MM.1S (cell line): ENCODE measurements at regions not wholly inside any gene's neighbourhood (a gene's known extent, or its start where the extent isn't known, plus 50 kb on each side); places are given as distances from the start of the nearest gene placed in this dataset.

Experiments
- DNase-seq: peaks from one replicate; pipeline ENCODE4 v3.0.0-alpha.2; 2015
- H2AFZ ChIP-seq: fragments of 300-600 bp; sonication (generic); 2 replicates; pipeline ENCODE4 v1.6.0; 2016; ENCODE audit warnings: antibody characterized with exemption, low read length
- H3F3A ChIP-seq: fragments of 300-600 bp; sonication (generic); 2 replicates; pipeline ENCODE4 v1.6.1; 2016; ENCODE audit warnings: mild to moderate bottlenecking, antibody characterized with exemption, low read length, moderate library complexity, mixed read lengths; ENCODE audit not compliant: insufficient read depth
- H3K27ac ChIP-seq: fragments of 300-600 bp; sonication (generic); 2 replicates; pipeline ENCODE4 v1.5.1; 2016; ENCODE audit warnings: mild to moderate bottlenecking, low read length
- H3K27me3 ChIP-seq: fragments of 300-600 bp; sonication (generic); replicated peaks from 2 replicates; pipeline ENCODE4 v1.6.0; 2016; ENCODE audit warnings: low read length; ENCODE audit not compliant: insufficient read depth
- H3K36me3 ChIP-seq: fragments of 300-600 bp; sonication (generic); replicated peaks from 2 replicates; pipeline ENCODE4 v1.6.1; 2016; ENCODE audit warnings: mild to moderate bottlenecking, low read length, mixed read lengths; ENCODE audit not compliant: insufficient read depth
- H3K4me1 ChIP-seq: fragments of 300-600 bp; sonication (generic); 2 replicates; pipeline ENCODE4 v1.6.1; 2016; ENCODE audit warnings: low read length, mixed read lengths
- H3K4me2 ChIP-seq: fragments of 300-600 bp; sonication (generic); 2 replicates; pipeline ENCODE4 v1.6.0; 2016; ENCODE audit warnings: low read depth, low read length
- H3K4me3 ChIP-seq: fragments of 300-600 bp; sonication (generic); 2 replicates; pipeline ENCODE4 v1.5.1; 2016; ENCODE audit warnings: low read length, mixed read lengths
- H3K79me2 ChIP-seq: fragments of 300-600 bp; sonication (generic); 2 replicates; pipeline ENCODE4 v1.6.1; 2016; ENCODE audit warnings: mixed run types, low read length, mixed read lengths
- H3K9ac ChIP-seq: fragments of 300-600 bp; sonication (generic); 2 replicates; pipeline ENCODE4 v1.6.1; 2016; ENCODE audit warnings: low read length, mixed read lengths
- H3K9me2 ChIP-seq: fragments of 300-600 bp; sonication (generic); replicated peaks from 2 replicates; pipeline ENCODE4 v1.6.1; 2016; ENCODE audit warnings: mild to moderate bottlenecking, low read length, mixed read lengths; ENCODE audit not compliant: insufficient read depth
- H3K9me3 ChIP-seq: fragments of 300-600 bp; sonication (generic); replicated peaks from 2 replicates; pipeline ENCODE4 v1.6.1; 2016; ENCODE audit warnings: mild to moderate bottlenecking, low read length, mixed read lengths; ENCODE audit not compliant: insufficient read depth
- H4K20me1 ChIP-seq: fragments of 300-600 bp; sonication (generic); 2 replicates; pipeline ENCODE4 v1.6.1; 2016; ENCODE audit warnings: mild to moderate bottlenecking, low read length, moderate library complexity, mixed read lengths; ENCODE audit not compliant: insufficient read depth
- CTCF ChIP-seq: fragments of 300-600 bp; sonication (generic); IDR thresholded peaks from 2 replicates; pipeline ENCODE4 v1.5.1; 2016; ENCODE audit warnings: antibody characterized with exemption, low read length, mixed read lengths
- EZH2 ChIP-seq: fragments of 300-600 bp; sonication (generic); optimal IDR thresholded peaks from 2 replicates; pipeline ENCODE3; 2017; ENCODE audit warnings: low read depth, mild to moderate bottlenecking, antibody characterized with exemption, low read length, mixed read lengths
- EZH2phosphoT487 ChIP-seq: fragments of 300-600 bp; sonication (generic); IDR thresholded peaks from 2 replicates; pipeline ENCODE4 v1.6.1; 2018; ENCODE audit warnings: antibody characterized with exemption, low read length

GRCh38 chr4:72924814-72925213, 144.7 kb downstream of the COX18 start:
- no peak overlapping the region for H3K9ac ChIP-seq
- no peaks in the 10 kb centered on the region for H4K20me1 ChIP-seq
- H2AFZ ChIP-seq: no peak overlapping the region
- no peak for DNase-seq
- H3K27ac ChIP-seq: no peak overlapping the region
- no peaks in the 10 kb centered on the region for H3K36me3 ChIP-seq
- H3K9me2 ChIP-seq: no peaks in the 10 kb centered on the region
- no peaks in the 10 kb centered on the region for H3K79me2 ChIP-seq
- TF ChIP-seq EZH2: no peak
- no peak for TF ChIP-seq EZH2phosphoT487
- no peak for TF ChIP-seq CTCF
- H3K4me2 ChIP-seq: no peak overlapping the region
- H3K9me3 ChIP-seq: no peaks in the 10 kb centered on the region
- H3F3A ChIP-seq: no peaks in the 10 kb centered on the region
- H3K27me3 ChIP-seq: no peaks in the 10 kb centered on the region
- H3K4me1 ChIP-seq: no peaks in the 10 kb centered on the region
- H3K4me3 ChIP-seq: no peak overlapping the region

DNA sequence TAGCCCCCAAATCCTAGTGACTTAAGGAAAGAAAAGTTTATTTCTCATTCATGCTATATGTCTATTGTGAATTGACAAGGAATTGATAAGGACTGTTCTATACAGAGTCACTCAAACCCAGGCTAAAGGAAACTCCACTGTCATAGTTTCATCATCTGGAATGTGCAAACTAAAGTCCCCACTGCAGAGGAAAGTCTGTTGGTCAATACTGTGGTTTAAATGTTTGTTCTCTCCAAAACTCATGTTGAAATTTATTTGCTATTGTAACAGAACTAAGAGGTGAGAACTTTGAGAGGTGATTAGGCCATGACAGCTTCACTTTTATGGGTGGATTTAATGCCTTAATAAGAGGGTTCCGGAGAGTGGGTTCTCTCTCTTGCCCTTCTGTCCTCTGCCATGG, 149.6 kb downstream of the COX18 start:
- no peaks in the 10 kb centered on the region for H3K36me3 ChIP-seq

GRCh38 chr4:72919464-72919863, 150.1 kb downstream of the COX18 start:
- TF ChIP-seq EZH2phosphoT487 (no peak), CTCF (no peak), EZH2 (no peak)
- Histone ChIP-seq H3K4me3 (no peak overlapping the region), H3K4me1 (no peaks in the 10 kb centered on the region), H4K20me1 (no peaks in the 10 kb centered on the region), H3K4me2 (no peak overlapping the region), H3F3A (no peaks in the 10 kb centered on the region), H3K79me2 (no peaks in the 10 kb centered on the region), H3K36me3 (no peaks in the 10 kb centered on the region), H3K9me2 (no peaks in the 10 kb centered on the region), H3K9me3 (no peaks in the 10 kb centered on the region), H3K27ac (no peak overlapping the region), H3K27me3 (no peaks in the 10 kb centered on the region), H2AFZ (no peak overlapping the region), H3K9ac (no peak overlapping the region)
- DNase-seq: no peak

More for the DNA sequence above, 149.6 kb downstream of the COX18 start:
- Histone ChIP-seq H3K9me3 (no peaks in the 10 kb centered on the region), H3K4me1 (no peaks in the 10 kb centered on the region), H3K4me3 (no peak overlapping the region), H3K79me2 (no peaks in the 10 kb centered on the region), H3K9me2 (no peaks in the 10 kb centered on the region), H3K4me2 (no peak overlapping the region), H2AFZ (no peak overlapping the region), H3K9ac (no peak overlapping the region), H3K27ac (no peak overlapping the region), H3K27me3 (no peaks in the 10 kb centered on the region), H4K20me1 (no peaks in the 10 kb centered on the region), H3F3A (no peaks in the 10 kb centered on the region)
- no peak for TF ChIP-seq CTCF
- no peak for TF ChIP-seq EZH2
- TF ChIP-seq EZH2phosphoT487: no peak
- no peak for DNase-seq
